ENCODE measurements at regions not wholly inside any gene's neighbourhood (a gene's known extent, or its start where the extent isn't known, plus 50 kb on each side); places are given as distances from the start of the nearest gene placed in this dataset.

DNA sequence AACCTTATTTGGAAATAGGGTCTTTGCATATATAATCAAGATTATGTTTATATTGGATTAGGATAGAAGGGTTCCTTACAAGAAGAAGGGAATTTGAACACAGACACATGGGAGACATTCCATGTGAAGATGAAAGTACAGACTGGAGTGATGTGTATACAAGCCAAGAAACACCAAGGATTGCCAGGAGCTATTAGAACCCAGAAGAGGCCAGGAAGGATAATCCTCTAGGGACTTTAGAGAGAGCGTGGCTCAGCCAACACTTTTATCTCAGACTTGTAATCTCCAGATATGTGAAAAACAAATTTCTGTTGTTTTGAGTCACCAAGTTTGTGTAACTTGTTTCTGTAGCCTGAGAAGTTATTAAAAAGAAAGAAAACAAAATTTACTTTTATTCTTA is 1173.9 kb upstream of the CITED2 start (continued):
- TF ChIP-seq, protein P1, sequence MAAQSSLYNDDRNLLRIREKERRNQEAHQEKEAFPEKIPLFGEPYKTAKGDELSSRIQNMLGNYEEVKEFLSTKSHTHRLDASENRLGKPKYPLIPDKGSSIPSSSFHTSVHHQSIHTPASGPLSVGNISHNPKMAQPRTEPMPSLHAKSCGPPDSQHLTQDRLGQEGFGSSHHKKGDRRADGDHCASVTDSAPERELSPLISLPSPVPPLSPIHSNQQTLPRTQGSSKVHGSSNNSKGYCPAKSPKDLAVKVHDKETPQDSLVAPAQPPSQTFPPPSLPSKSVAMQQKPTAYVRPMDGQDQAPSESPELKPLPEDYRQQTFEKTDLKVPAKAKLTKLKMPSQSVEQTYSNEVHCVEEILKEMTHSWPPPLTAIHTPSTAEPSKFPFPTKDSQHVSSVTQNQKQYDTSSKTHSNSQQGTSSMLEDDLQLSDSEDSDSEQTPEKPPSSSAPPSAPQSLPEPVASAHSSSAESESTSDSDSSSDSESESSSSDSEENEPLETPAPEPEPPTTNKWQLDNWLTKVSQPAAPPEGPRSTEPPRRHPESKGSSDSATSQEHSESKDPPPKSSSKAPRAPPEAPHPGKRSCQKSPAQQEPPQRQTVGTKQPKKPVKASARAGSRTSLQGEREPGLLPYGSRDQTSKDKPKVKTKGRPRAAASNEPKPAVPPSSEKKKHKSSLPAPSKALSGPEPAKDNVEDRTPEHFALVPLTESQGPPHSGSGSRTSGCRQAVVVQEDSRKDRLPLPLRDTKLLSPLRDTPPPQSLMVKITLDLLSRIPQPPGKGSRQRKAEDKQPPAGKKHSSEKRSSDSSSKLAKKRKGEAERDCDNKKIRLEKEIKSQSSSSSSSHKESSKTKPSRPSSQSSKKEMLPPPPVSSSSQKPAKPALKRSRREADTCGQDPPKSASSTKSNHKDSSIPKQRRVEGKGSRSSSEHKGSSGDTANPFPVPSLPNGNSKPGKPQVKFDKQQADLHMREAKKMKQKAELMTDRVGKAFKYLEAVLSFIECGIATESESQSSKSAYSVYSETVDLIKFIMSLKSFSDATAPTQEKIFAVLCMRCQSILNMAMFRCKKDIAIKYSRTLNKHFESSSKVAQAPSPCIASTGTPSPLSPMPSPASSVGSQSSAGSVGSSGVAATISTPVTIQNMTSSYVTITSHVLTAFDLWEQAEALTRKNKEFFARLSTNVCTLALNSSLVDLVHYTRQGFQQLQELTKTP (IDR thresholded peaks at IDR 0.05; ENCODE audit: low read depth in 1 of 2, partially characterized antibody in 2 of 2) = no peak
- TF ChIP-seq, protein P2, sequence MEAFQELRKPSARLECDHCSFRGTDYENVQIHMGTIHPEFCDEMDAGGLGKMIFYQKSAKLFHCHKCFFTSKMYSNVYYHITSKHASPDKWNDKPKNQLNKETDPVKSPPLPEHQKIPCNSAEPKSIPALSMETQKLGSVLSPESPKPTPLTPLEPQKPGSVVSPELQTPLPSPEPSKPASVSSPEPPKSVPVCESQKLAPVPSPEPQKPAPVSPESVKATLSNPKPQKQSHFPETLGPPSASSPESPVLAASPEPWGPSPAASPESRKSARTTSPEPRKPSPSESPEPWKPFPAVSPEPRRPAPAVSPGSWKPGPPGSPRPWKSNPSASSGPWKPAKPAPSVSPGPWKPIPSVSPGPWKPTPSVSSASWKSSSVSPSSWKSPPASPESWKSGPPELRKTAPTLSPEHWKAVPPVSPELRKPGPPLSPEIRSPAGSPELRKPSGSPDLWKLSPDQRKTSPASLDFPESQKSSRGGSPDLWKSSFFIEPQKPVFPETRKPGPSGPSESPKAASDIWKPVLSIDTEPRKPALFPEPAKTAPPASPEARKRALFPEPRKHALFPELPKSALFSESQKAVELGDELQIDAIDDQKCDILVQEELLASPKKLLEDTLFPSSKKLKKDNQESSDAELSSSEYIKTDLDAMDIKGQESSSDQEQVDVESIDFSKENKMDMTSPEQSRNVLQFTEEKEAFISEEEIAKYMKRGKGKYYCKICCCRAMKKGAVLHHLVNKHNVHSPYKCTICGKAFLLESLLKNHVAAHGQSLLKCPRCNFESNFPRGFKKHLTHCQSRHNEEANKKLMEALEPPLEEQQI (IDR thresholded peaks at IDR 0.05) = no peak
- TF ChIP-seq HCFC1 (IDR thresholded peaks at IDR 0.05; ENCODE audit: low read depth, low read length) (no peak), RFX7 (CRISPR knock-in tag; IDR thresholded peaks at IDR 0.05) (no peak), ZC3H8 (IDR thresholded peaks at IDR 0.05) (no peak), PRPF4 (IDR thresholded peaks at IDR 0.05; ENCODE audit: insufficient read depth, low read depth, low read length, poor library complexity, severe bottlenecking) (no peak), NR3C1 (CRISPR knock-in tag; IDR thresholded peaks at IDR 0.05) (no peak), SMC3 (conservative IDR thresholded peaks at IDR 0.05; ENCODE audit: insufficient read depth, low read depth, low read length) (no peak)
- TF ChIP-seq, protein P3, sequence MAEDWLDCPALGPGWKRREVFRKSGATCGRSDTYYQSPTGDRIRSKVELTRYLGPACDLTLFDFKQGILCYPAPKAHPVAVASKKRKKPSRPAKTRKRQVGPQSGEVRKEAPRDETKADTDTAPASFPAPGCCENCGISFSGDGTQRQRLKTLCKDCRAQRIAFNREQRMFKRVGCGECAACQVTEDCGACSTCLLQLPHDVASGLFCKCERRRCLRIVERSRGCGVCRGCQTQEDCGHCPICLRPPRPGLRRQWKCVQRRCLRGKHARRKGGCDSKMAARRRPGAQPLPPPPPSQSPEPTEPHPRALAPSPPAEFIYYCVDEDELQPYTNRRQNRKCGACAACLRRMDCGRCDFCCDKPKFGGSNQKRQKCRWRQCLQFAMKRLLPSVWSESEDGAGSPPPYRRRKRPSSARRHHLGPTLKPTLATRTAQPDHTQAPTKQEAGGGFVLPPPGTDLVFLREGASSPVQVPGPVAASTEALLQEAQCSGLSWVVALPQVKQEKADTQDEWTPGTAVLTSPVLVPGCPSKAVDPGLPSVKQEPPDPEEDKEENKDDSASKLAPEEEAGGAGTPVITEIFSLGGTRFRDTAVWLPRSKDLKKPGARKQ (CRISPR knock-in tag; IDR thresholded peaks at IDR 0.05) = no peak
- TF ChIP-seq, protein P4, sequence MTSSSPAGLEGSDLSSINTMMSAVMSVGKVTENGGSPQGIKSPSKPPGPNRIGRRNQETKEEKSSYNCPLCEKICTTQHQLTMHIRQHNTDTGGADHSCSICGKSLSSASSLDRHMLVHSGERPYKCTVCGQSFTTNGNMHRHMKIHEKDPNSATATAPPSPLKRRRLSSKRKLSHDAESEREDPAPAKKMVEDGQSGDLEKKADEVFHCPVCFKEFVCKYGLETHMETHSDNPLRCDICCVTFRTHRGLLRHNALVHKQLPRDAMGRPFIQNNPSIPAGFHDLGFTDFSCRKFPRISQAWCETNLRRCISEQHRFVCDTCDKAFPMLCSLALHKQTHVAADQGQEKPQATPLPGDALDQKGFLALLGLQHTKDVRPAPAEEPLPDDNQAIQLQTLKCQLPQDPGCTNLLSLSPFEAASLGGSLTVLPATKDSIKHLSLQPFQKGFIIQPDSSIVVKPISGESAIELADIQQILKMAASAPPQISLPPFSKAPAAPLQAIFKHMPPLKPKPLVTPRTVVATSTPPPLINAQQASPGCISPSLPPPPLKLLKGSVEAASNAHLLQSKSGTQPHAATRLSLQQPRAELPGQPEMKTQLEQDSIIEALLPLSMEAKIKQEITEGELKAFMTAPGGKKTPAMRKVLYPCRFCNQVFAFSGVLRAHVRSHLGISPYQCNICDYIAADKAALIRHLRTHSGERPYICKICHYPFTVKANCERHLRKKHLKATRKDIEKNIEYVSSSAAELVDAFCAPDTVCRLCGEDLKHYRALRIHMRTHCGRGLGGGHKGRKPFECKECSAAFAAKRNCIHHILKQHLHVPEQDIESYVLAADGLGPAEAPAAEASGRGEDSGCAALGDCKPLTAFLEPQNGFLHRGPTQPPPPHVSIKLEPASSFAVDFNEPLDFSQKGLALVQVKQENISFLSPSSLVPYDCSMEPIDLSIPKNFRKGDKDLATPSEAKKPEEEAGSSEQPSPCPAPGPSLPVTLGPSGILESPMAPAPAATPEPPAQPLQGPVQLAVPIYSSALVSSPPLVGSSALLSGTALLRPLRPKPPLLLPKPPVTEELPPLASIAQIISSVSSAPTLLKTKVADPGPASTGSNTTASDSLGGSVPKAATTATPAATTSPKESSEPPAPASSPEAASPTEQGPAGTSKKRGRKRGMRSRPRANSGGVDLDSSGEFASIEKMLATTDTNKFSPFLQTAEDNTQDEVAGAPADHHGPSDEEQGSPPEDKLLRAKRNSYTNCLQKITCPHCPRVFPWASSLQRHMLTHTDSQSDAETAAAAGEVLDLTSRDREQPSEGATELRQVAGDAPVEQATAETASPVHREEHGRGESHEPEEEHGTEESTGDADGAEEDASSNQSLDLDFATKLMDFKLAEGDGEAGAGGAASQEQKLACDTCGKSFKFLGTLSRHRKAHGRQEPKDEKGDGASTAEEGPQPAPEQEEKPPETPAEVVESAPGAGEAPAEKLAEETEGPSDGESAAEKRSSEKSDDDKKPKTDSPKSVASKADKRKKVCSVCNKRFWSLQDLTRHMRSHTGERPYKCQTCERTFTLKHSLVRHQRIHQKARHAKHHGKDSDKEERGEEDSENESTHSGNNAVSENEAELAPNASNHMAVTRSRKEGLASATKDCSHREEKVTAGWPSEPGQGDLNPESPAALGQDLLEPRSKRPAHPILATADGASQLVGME (CRISPR knock-in tag; IDR thresholded peaks at IDR 0.05) = no peak

Data from K562 (cell line).